Osteocyte (in vitro differentiated cells): ENCODE measurements at regions not wholly inside any gene's neighbourhood (a gene's known extent, or its start where the extent isn't known, plus 50 kb on each side); places are given as distances from the start of the nearest gene placed in this dataset.

Source experiments
- DNase-seq: peaks from one replicate; pipeline ENCODE4 v3.0.0; 2021; ENCODE audit warnings: mixed read lengths; ENCODE audit not compliant: unreplicated experiment; ENCODE audit errors: extremely low spot score
- H3K27ac Mint-ChIP-seq: one replicate; pipeline ENCODE4 v1.8.0; 2021; ENCODE audit warnings: mild to moderate bottlenecking, mixed read lengths; ENCODE audit not compliant: unreplicated experiment
- H3K27me3 Mint-ChIP-seq: one replicate; pipeline ENCODE4 v1.8.0; 2021; ENCODE audit warnings: mixed read lengths; ENCODE audit not compliant: unreplicated experiment
- H3K36me3 Mint-ChIP-seq: one replicate; pipeline ENCODE4 v1.8.0; 2021; ENCODE audit warnings: mixed read lengths; ENCODE audit not compliant: unreplicated experiment
- H3K4me1 Mint-ChIP-seq: one replicate; pipeline ENCODE4 v1.8.0; 2021; ENCODE audit warnings: mixed read lengths; ENCODE audit not compliant: unreplicated experiment
- H3K4me3 Mint-ChIP-seq: one replicate; pipeline ENCODE4 v1.8.0; 2021; ENCODE audit warnings: mild to moderate bottlenecking, moderate library complexity, mixed read lengths; ENCODE audit not compliant: unreplicated experiment
- H3K9me3 Mint-ChIP-seq: one replicate; pipeline ENCODE4 v1.8.0; 2021; ENCODE audit warnings: mixed read lengths; ENCODE audit not compliant: unreplicated experiment
- CTCF ChIP-seq: fragments of 200-600 bp; sonication (generic); IDR thresholded peaks from 2 replicates; pipeline ENCODE4 v1.5.0; 2021; ENCODE audit warnings: antibody characterized with exemption, mild to moderate bottlenecking, moderate library complexity

- DNase-seq: no peak
- H3K27ac Mint-ChIP-seq: no peak overlapping the region
- H3K36me3 Mint-ChIP-seq: no peaks in the 10 kb centered on the region
- H3K4me3 Mint-ChIP-seq: no peak overlapping the region
- no peak for TF ChIP-seq CTCF
- H3K4me1 Mint-ChIP-seq: no peaks in the 10 kb centered on the region
- peaks cover 3% of the 10 kb centered on the region for H3K27me3 Mint-ChIP-seq
- no peaks in the 10 kb centered on the region for H3K9me3 Mint-ChIP-seq
These were observed 229.4 kb upstream of the GATB start for GRCh38 chr4:151990201-151990600.

GRCh38 chr4:151988591-151988990 is 227.8 kb upstream of the GATB start:
- H3K27ac Mint-ChIP-seq: no peak overlapping the region

GRCh38 chr4:151987606-151988005 is 226.8 kb upstream of the GATB start:
- Mint-ChIP-seq H3K36me3 (no peaks in the 10 kb centered on the region), H3K27ac (no peak overlapping the region), H3K4me3 (no peak overlapping the region), H3K9me3 (no peaks in the 10 kb centered on the region), H3K27me3 (peaks cover 3% of the 10 kb centered on the region), H3K4me1 (no peaks in the 10 kb centered on the region)
- no peak for TF ChIP-seq CTCF
- no peak for DNase-seq

More at GRCh38 chr4:151988591-151988990, 227.8 kb upstream of the GATB start:
- no peak for TF ChIP-seq CTCF
- no peaks in the 10 kb centered on the region for H3K9me3 Mint-ChIP-seq
- DNase-seq: no peak
- no peaks in the 10 kb centered on the region for H3K4me1 Mint-ChIP-seq
- no peaks in the 10 kb centered on the region for H3K36me3 Mint-ChIP-seq
- peaks cover 6% of the 10 kb centered on the region for H3K27me3 Mint-ChIP-seq
- H3K4me3 Mint-ChIP-seq: no peak overlapping the region

- no peak for DNase-seq
- Mint-ChIP-seq H3K4me1 (no peaks in the 10 kb centered on the region), H3K4me3 (no peak overlapping the region), H3K9me3 (no peaks in the 10 kb centered on the region), H3K27me3 (peaks cover 3% of the 10 kb centered on the region), H3K36me3 (no peaks in the 10 kb centered on the region), H3K27ac (no peak overlapping the region)
- no peak for TF ChIP-seq CTCF
These were observed 223.0 kb upstream of the GATB start for GRCh38 chr4:151983854-151984253.

- H3K36me3 Mint-ChIP-seq: no peaks in the 10 kb centered on the region
- no peak for TF ChIP-seq CTCF
- H3K27ac Mint-ChIP-seq: no peak overlapping the region
- no peak for DNase-seq
- H3K4me1 Mint-ChIP-seq: no peaks in the 10 kb centered on the region
- H3K27me3 Mint-ChIP-seq: peaks cover 3% of the 10 kb centered on the region
- H3K9me3 Mint-ChIP-seq: peaks cover 12% of the 10 kb centered on the region
- H3K4me3 Mint-ChIP-seq: no peak overlapping the region
These were observed 219.0 kb upstream of the GATB start for GRCh38 chr4:151979819-151980218.
